ENCODE measurements at regions not wholly inside any gene's neighbourhood (a gene's known extent, or its start where the extent isn't known, plus 50 kb on each side); places are given as distances from the start of the nearest gene placed in this dataset.
"Not testable (repeated sequence)": the region's sequence is repeated elsewhere in the genome, so short reads cannot be mapped to it uniquely, and the experiment has no call there.

DNA sequence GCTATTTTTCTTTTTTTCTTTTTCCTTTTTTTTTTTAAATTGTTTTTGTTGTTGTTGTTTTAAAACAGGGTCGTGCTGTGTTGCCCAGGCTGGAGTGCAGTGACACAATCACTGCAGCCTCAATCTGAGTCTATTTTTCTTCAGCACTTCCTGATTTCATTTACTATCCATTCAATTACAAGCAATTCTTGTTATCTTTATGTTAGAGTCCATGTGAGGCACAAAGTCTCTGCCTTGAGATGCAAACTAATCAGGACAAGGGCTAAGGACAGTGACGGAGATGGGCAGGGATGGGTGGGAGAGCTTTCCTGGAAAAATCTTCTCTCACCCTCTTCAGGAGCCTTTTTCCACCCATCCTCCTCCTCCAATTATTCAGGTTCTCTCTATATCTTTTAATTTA lies 157.3 kb upstream of the AUTS2 start:
- Histone ChIP-seq H3K27me3 (no peaks in the 10 kb centered on the region), H3K4me1 (0 out of 2 replicates have a peak, but pooled peaks cover 3% of the 10 kb centered on the region), H3K9me3 (no peaks in the 10 kb centered on the region), H3K36me3 (no peaks in the 10 kb centered on the region), H3K4me3 (ENCODE audit: low read depth, low read length) (no peak overlapping the region)
- no peak for DNase-seq
- TF ChIP-seq, protein P1, sequence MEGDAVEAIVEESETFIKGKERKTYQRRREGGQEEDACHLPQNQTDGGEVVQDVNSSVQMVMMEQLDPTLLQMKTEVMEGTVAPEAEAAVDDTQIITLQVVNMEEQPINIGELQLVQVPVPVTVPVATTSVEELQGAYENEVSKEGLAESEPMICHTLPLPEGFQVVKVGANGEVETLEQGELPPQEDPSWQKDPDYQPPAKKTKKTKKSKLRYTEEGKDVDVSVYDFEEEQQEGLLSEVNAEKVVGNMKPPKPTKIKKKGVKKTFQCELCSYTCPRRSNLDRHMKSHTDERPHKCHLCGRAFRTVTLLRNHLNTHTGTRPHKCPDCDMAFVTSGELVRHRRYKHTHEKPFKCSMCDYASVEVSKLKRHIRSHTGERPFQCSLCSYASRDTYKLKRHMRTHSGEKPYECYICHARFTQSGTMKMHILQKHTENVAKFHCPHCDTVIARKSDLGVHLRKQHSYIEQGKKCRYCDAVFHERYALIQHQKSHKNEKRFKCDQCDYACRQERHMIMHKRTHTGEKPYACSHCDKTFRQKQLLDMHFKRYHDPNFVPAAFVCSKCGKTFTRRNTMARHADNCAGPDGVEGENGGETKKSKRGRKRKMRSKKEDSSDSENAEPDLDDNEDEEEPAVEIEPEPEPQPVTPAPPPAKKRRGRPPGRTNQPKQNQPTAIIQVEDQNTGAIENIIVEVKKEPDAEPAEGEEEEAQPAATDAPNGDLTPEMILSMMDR (IDR thresholded peaks at IDR 0.05; ENCODE audit: low read depth, low read length): no peak

DNA sequence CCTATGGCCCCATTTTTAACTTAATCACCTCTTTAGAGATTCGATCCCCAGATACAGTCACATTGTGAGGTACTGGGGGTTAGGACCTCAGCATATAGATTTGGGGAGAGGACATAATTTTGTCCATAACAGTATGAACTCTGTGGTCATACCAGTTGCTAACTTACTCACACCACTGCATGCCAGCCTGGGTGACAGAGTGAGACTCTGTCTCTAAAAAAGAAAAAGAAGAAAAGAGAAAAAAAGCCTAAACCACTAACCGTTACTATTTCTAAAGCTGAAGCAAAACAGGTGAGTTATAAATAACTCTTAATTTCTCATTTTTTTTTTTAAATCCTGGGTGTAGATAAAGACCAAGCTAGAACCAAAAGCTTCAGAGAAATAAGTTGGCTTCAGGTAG lies 155.1 kb upstream of the AUTS2 start:
- TF ChIP-seq, protein P1 (IDR thresholded peaks at IDR 0.05; ENCODE audit: low read depth, low read length): no peak
- no peak for DNase-seq
- Histone ChIP-seq H3K27me3 (no peaks in the 10 kb centered on the region), H3K4me3 (ENCODE audit: low read depth, low read length) (no peak overlapping the region), H3K9me3 (no peaks in the 10 kb centered on the region), H3K4me1 (0 out of 2 replicates have a peak, but pooled peaks cover 3% of the 10 kb centered on the region), H3K36me3 (no peaks in the 10 kb centered on the region)

DNA sequence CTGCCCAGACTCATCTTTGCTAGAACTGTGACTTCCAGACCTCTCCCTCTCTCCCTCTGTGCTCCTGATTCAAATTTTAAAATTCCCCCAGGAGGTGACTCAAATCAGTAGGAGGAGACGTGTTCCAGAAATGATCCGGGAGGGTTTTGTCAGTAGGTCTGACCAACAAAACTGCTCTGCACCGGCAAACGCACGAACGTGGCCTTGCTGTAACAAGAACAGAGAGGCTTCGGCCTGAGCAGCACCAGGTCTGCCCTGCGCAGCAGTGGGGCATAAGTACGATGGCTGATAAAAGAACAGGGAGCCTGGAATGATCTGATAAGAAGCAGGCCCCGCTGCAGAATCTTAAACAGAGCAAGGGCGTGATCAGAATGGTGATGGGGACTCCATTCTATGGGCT lies 152.7 kb upstream of the AUTS2 start:
- H3K4me1 ChIP-seq: 0 out of 2 replicates have a peak, but pooled peaks cover 3% of the 10 kb centered on the region
- peak; percentile 36 for DNase-seq
- H3K27me3 ChIP-seq: no peaks in the 10 kb centered on the region
- no peaks in the 10 kb centered on the region for H3K36me3 ChIP-seq
- TF ChIP-seq, protein P1 (IDR thresholded peaks at IDR 0.05; ENCODE audit: low read depth, low read length): no peak
- H3K4me3 ChIP-seq (ENCODE audit: low read depth, low read length): no peak overlapping the region
- H3K9me3 ChIP-seq: no peaks in the 10 kb centered on the region

DNA sequence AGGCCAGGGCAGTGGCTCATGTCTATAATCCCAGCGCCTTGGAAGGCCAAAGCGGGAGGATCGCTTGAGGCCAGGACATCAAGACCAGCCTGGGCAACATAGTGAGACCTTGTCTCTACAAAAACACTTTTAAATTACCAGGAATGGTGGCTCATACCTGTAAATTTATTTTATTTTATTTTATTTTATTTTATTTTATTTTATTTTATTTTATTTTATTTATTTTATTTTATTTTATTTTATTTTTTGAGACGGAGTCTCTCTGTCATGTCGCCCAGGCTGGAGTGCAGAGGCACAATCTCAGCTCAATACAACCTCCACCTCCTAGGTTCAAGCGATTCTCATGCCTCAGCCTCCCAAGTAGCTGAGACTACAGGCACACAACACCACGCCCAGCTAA lies 152.1 kb upstream of the AUTS2 start:
- H3K4me1 ChIP-seq; DNase-seq; H3K4me3 ChIP-seq (ENCODE audit: low read depth, low read length); H3K27me3 ChIP-seq; H3K9me3 ChIP-seq; H3K36me3 ChIP-seq: not testable (repeated sequence)

DNA sequence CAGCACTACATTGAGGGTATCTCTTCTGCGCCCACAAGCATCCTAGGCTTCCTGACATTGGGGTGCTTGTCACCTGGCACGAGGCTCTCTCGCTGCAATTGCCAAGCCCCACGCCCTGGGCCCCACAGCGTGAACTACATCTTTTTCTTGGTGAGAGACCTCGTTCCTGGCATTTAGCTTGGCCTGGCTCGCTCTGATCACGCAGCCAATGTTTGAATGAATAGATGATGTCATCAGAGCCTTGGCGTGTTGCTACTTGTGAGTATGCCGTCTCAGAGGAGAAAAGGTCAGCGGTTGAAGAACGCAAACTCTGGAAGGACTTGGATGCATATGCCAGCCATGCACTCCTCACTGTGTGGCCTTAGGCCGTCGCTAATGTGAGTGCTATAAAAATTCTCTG lies 150.2 kb upstream of the AUTS2 start:
- DNase-seq: no peak
- H3K36me3 ChIP-seq: no peaks in the 10 kb centered on the region
- TF ChIP-seq, protein P1 (IDR thresholded peaks at IDR 0.05; ENCODE audit: low read depth, low read length): no peak
- no peaks in the 10 kb centered on the region for H3K9me3 ChIP-seq
- H3K27me3 ChIP-seq: no peaks in the 10 kb centered on the region
- H3K4me1 ChIP-seq: 0 out of 2 replicates have a peak, but pooled peaks cover 3% of the 10 kb centered on the region
- H3K4me3 ChIP-seq (ENCODE audit: low read depth, low read length): no peak overlapping the region

DNA sequence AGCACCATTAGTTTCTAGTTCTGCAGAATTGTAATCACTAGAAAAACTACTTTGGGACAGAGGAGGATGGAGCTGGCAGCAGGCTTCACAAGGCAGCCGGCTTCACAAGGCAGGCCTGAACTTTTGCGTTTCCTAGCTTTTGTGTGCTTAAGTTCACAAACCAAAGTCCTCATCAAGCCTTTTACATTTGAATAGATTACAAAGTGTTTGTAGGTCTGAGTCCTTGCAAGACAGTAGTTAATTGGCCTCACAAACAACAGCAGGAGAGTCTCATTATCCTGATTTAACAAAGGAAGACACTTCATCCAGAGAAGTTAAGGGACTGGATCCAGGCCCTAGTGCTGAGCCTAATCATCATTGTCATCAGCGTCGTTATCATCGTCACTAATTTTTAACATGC lies 147.8 kb upstream of the AUTS2 start:
- Histone ChIP-seq H3K27me3 (no peaks in the 10 kb centered on the region), H3K4me1 (0 out of 2 replicates have a peak, but pooled peaks cover 1% of the 10 kb centered on the region), H3K9me3 (no peaks in the 10 kb centered on the region), H3K36me3 (no peaks in the 10 kb centered on the region), H3K4me3 (ENCODE audit: low read depth, low read length) (no peak overlapping the region)
- TF ChIP-seq, protein P1 (IDR thresholded peaks at IDR 0.05; ENCODE audit: low read depth, low read length): no peak
- no peak for DNase-seq

DNA sequence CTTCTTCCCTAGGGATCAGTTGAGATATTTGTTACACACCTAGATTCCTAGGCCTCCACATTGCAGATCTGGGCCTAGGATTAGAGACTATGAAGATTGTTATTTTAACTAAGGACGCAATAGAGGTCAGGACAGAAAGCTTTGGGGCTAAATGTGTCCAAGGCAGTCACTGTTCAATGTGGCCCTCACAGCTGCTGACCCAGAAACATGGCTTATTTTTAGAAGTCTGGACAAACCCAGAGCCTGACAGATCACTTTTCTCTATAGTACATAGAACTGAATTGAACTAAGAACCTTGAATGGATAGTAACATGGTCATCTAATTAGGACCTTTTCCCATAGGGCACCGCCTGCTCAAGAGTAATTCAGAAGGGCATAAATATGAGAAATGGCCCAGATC lies 146.6 kb upstream of the AUTS2 start:
- H3K4me3 ChIP-seq (ENCODE audit: low read depth, low read length): no peak overlapping the region
- H3K4me1 ChIP-seq: no peaks in the 10 kb centered on the region
- H3K9me3 ChIP-seq: no peaks in the 10 kb centered on the region
- no peak for DNase-seq
- H3K27me3 ChIP-seq: no peaks in the 10 kb centered on the region
- H3K36me3 ChIP-seq: no peaks in the 10 kb centered on the region
- TF ChIP-seq, protein P1 (IDR thresholded peaks at IDR 0.05; ENCODE audit: low read depth, low read length): no peak
